GM23338 (cell line): ENCODE measurements at regions not wholly inside any gene's neighbourhood (a gene's known extent, or its start where the extent isn't known, plus 50 kb on each side); places are given as distances from the start of the nearest gene placed in this dataset.
"Not testable (repeated sequence)": the region's sequence is repeated elsewhere in the genome, so short reads cannot be mapped to it uniquely, and the experiment has no call there.

ENCODE experiments used
- EZH2 ChIP-seq: fragments of 200-600 bp; sonication (generic); IDR thresholded peaks from one replicate; pipeline ENCODE4 v1.8.0; 2017; ENCODE audit warnings: antibody characterized with exemption, mild to moderate bottlenecking, low read depth; ENCODE audit not compliant: unreplicated experiment
- JUNB ChIP-seq: IDR thresholded peaks from one replicate; pipeline ENCODE4 v1.6.1; 2016; ENCODE audit warnings: antibody characterized with exemption; ENCODE audit not compliant: unreplicated experiment
- NANOG ChIP-seq: IDR thresholded peaks from 2 replicates; pipeline ENCODE4 v1.6.1; 2016; ENCODE audit warnings: antibody characterized with exemption, borderline replicate concordance
- POLR2AphosphoS5 ChIP-seq: IDR thresholded peaks from 2 replicates; pipeline ENCODE4 v1.6.1; 2016; ENCODE audit warnings: antibody characterized with exemption, low read depth
- TF ChIP-seq, protein P1 (sequence below), 2 experiments: fragments of 200-600 bp in 1 of 2; sonication (generic) in 1 of 2; conservative IDR thresholded peaks; 2 replicates each; pipeline versions ENCODE4 v1.5.1 to v1.6.1; 2016 to 2017; ENCODE audit warnings: antibody characterized with exemption in 2 of 2, low read depth in 2 of 2, mild to moderate bottlenecking in 2 of 2, moderate library complexity in 1 of 2
- TF ChIP-seq, protein P2 (sequence below): IDR thresholded peaks from one replicate; pipeline ENCODE4 v1.6.1; 2018; ENCODE audit warnings: antibody characterized with exemption; ENCODE audit not compliant: unreplicated experiment

DNA sequence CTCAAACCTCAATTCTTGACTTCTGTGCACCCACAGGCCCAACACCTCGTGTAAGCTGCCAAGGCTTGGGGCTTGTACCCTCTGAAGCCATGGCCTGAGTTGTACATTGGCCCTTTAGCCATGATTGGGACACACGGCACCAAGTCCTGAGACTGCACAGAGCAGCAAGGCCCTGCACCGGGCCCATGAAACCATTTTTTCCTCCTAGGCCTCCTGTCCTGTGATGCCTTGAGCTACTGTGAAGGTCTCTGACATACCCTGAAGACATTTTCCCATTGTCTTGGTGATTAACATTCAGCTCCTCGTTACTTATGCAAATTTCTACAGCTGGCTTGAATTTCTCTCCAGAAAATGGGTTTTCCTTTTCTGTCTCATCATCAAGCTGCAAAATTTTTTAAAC is 52.3 kb upstream of the FRG1 start:
- TF ChIP-seq, protein P1, sequence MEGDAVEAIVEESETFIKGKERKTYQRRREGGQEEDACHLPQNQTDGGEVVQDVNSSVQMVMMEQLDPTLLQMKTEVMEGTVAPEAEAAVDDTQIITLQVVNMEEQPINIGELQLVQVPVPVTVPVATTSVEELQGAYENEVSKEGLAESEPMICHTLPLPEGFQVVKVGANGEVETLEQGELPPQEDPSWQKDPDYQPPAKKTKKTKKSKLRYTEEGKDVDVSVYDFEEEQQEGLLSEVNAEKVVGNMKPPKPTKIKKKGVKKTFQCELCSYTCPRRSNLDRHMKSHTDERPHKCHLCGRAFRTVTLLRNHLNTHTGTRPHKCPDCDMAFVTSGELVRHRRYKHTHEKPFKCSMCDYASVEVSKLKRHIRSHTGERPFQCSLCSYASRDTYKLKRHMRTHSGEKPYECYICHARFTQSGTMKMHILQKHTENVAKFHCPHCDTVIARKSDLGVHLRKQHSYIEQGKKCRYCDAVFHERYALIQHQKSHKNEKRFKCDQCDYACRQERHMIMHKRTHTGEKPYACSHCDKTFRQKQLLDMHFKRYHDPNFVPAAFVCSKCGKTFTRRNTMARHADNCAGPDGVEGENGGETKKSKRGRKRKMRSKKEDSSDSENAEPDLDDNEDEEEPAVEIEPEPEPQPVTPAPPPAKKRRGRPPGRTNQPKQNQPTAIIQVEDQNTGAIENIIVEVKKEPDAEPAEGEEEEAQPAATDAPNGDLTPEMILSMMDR (conservative IDR thresholded peaks at IDR 0.05; ENCODE audit: low read depth in 2 of 2), result not testable (repeated sequence)
- TF ChIP-seq, protein P2, sequence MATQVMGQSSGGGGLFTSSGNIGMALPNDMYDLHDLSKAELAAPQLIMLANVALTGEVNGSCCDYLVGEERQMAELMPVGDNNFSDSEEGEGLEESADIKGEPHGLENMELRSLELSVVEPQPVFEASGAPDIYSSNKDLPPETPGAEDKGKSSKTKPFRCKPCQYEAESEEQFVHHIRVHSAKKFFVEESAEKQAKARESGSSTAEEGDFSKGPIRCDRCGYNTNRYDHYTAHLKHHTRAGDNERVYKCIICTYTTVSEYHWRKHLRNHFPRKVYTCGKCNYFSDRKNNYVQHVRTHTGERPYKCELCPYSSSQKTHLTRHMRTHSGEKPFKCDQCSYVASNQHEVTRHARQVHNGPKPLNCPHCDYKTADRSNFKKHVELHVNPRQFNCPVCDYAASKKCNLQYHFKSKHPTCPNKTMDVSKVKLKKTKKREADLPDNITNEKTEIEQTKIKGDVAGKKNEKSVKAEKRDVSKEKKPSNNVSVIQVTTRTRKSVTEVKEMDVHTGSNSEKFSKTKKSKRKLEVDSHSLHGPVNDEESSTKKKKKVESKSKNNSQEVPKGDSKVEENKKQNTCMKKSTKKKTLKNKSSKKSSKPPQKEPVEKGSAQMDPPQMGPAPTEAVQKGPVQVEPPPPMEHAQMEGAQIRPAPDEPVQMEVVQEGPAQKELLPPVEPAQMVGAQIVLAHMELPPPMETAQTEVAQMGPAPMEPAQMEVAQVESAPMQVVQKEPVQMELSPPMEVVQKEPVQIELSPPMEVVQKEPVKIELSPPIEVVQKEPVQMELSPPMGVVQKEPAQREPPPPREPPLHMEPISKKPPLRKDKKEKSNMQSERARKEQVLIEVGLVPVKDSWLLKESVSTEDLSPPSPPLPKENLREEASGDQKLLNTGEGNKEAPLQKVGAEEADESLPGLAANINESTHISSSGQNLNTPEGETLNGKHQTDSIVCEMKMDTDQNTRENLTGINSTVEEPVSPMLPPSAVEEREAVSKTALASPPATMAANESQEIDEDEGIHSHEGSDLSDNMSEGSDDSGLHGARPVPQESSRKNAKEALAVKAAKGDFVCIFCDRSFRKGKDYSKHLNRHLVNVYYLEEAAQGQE, result not testable (repeated sequence)
- TF ChIP-seq EZH2, POLR2AphosphoS5, NANOG, JUNB: not testable (repeated sequence)
